ENCODE measurements at regions not wholly inside any gene's neighbourhood (a gene's known extent, or its start where the extent isn't known, plus 50 kb on each side); places are given as distances from the start of the nearest gene placed in this dataset.

- no peak for DNase-seq (ENCODE audit: low read depth)
These were observed 345.9 kb downstream of the MIAT start for GRCh38 chr22:27003297-27003696.

- no peak for DNase-seq (ENCODE audit: low read depth)
These were observed 347.0 kb downstream of the MIAT start for GRCh38 chr22:27004434-27004833.

- no peak for DNase-seq (ENCODE audit: low read depth)
These were observed 351.1 kb downstream of the MIAT start for GRCh38 chr22:27008454-27008853.

GRCh38 chr22:27011133-27011532 is 353.7 kb downstream of the MIAT start:
- no peak for DNase-seq (ENCODE audit: low read depth)

GRCh38 chr22:27011717-27012116 is 354.3 kb downstream of the MIAT start:
- DNase-seq (ENCODE audit: low read depth): no peak

GRCh38 chr22:27019827-27020226 is 362.4 kb downstream of the MIAT start:
- no peak for DNase-seq (ENCODE audit: low read depth)

GRCh38 chr22:27022274-27022895 is 365.0 kb downstream of the MIAT start:
- no peak for DNase-seq (ENCODE audit: low read depth)

- no peak for DNase-seq (ENCODE audit: low read depth)
These were observed 365.5 kb downstream of the MIAT start for GRCh38 chr22:27022896-27023361.

GRCh38 chr22:27023591-27023990 is 366.2 kb downstream of the MIAT start:
- DNase-seq (ENCODE audit: low read depth): no peak

- no peak for DNase-seq (ENCODE audit: low read depth)
These were observed 367.6 kb downstream of the MIAT start for GRCh38 chr22:27024982-27025381.

- no peak for DNase-seq (ENCODE audit: low read depth)
These were observed 370.7 kb downstream of the MIAT start for GRCh38 chr22:27028093-27028492.

GRCh38 chr22:27029584-27030130 is 372.3 kb downstream of the MIAT start:
- no peak for DNase-seq (ENCODE audit: low read depth)

GRCh38 chr22:27032091-27032761 is 374.8 kb downstream of the MIAT start:
- DNase-seq (ENCODE audit: low read depth): no peak

GRCh38 chr22:27041745-27042310 is 384.4 kb downstream of the MIAT start:
- no peak for DNase-seq (ENCODE audit: low read depth)

- no peak for DNase-seq (ENCODE audit: low read depth)
These were observed 385.9 kb downstream of the MIAT start for GRCh38 chr22:27043262-27043661.

GRCh38 chr22:27045103-27045947 is 387.9 kb downstream of the MIAT start:
- no peak for DNase-seq (ENCODE audit: low read depth)

- no peak for DNase-seq (ENCODE audit: low read depth)
These were observed 388.7 kb downstream of the MIAT start for GRCh38 chr22:27046086-27046485.

- DNase-seq (ENCODE audit: low read depth): no peak
These were observed 389.2 kb downstream of the MIAT start for GRCh38 chr22:27046603-27047002.

- DNase-seq (ENCODE audit: low read depth): no peak
These were observed 393.4 kb downstream of the MIAT start for GRCh38 chr22:27050771-27051170.

GRCh38 chr22:27051407-27051806 is 394.0 kb downstream of the MIAT start:
- no peak for DNase-seq (ENCODE audit: low read depth)

- no peak for DNase-seq (ENCODE audit: low read depth)
These were observed 400.3 kb downstream of the MIAT start for GRCh38 chr22:27057717-27058116.

- no peak for DNase-seq (ENCODE audit: low read depth)
These were observed 402.8 kb downstream of the MIAT start for GRCh38 chr22:27060190-27060589.

All from stimulated activated CD8-positive, alpha-beta memory T cell treated with anti-CD3 and anti-CD28 coated beads, Interleukin-12 subunit alpha, Interleukin-12 subunit beta, amount 100 ng/mL, for 1 hour (primary cell).